Renal pelvis (tissue), 1 donor: ENCODE measurements at regions not wholly inside any gene's neighbourhood (a gene's known extent, or its start where the extent isn't known, plus 50 kb on each side); places are given as distances from the start of the nearest gene placed in this dataset.
"Not testable (repeated sequence)": the region's sequence is repeated elsewhere in the genome, so short reads cannot be mapped to it uniquely, and the experiment has no call there.

ENCODE experiments used
- DNase-seq: peaks from one replicate; pipeline ENCODE4 v3.0.0-alpha.2; 2013

DNA sequence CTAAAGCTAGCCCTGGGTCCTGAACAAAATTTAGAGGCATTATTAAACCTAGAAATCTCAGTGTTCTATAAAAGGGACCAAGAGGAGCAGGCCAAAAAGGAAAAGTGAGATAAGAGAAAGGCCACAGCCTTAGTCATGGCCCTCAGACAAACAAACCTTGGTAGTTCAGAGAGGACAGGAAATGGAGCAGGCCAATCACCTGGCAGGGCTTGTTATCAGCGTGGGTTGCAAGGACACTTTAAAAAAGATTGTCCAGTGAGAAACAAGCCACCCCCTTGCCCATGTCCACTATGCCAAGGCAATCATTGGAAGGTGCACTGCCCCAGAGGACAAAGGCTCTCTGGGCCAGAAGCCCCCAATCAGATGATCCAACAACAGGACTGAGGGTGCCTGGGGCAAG, 213.3 kb upstream of the CXADR start:
- DNase-seq: not testable (repeated sequence)

DNA sequence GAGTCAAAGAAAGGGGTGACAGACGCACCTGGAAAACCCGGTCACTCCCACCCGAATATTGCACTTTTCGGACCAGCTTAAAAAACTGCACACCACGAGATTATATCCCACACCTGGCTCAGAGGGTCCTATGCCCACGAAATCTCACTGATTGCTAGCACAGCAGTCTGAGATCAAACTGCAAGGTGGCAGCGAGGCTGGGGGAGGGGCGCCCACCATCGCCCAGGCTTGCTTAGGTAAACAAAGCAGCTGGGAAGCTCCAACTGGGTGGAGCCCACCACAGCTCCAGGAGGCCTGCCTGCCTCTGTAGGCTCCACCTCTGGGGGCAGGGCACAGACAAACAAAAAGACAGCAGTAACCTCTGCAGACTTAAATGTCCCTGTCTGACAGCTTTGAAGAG, 185.1 kb upstream of the CXADR start:
- DNase-seq: not testable (repeated sequence)

- DNase-seq: no peak
These were observed 178.4 kb upstream of the CXADR start for GRCh38 chr21:17334484-17334883.

- no peak for DNase-seq
These were observed 172.8 kb upstream of the CXADR start for GRCh38 chr21:17340081-17340480.

DNA sequence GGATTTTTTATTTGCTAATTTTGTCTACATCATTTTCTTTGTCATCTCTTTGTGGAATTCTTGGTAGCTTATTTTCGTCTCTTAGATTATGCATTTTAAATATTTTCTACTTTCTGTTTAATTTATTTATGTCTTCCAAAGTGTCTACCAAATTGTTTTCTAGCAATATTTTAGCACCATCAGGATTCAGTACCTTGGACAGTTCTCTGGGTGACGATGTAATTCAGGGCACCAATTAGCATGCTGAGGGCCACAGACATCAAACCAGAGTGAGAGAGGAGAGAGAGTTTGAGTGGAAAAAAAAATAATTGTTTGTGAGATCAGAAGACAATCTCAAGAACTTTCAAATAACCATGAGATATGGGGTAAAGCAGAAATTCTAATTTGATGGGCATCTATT, 169.8 kb upstream of the CXADR start:
- DNase-seq: peak; percentile 12

- no peak for DNase-seq
These were observed 164.5 kb upstream of the CXADR start for GRCh38 chr21:17348357-17348756.

DNA sequence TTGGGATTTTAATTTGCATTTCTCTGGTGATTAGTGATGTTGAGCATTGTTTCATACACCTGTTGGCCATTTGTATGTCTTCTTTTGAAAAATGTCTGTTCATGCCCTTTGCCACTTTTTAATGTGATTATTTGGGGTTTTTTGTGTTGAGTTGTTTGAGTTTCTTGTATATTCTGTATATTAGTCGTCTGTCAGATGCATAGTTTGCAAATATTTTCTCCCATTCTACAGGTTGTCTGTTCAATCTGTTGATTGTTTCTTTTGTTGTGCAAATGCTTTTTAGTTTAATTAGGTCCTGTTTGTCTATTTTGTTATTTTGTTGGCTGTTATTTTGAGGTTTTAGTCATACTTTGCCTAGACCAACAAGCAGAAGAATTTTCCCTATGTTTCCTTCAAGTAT, 164.0 kb upstream of the CXADR start:
- DNase-seq: no peak

GRCh38 chr21:17351766-17352165, 161.1 kb upstream of the CXADR start:
- no peak for DNase-seq

DNA sequence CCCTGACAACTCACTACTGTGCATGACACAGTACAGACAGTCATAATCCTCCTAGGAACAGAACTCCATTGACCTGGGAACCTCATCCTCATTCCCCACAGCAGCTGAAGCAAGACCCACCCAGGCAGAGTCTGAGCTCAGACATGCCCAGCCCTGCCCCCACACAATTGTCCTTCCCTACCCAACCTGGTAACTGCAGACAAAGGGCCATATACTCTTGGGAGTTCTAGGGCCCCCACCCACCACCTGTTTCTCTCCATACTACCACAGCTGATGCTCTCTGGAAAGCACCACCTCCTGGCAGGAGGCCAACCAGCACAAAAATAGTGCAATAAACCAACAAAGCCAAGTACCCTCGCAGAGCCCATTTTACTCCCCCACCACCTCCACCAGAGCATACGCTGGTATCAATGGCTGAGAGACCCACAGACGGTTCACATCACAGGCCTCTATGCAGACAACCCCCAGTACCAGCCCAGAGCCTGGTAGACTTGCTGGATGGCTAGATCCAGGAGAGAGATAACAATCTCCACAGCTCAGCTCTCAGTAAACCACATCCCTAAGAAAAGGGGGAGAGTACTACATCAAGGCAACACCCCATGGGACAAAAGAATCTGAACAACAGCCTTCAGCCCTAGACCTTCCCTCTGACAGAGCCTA, 159.7 kb upstream of the CXADR start:
- no peak for DNase-seq

GRCh38 chr21:17359781-17360180, 153.1 kb upstream of the CXADR start:
- no peak for DNase-seq

GRCh38 chr21:17368748-17369363, 144.0 kb upstream of the CXADR start:
- DNase-seq: no peak

GRCh38 chr21:17370263-17370662, 142.6 kb upstream of the CXADR start:
- DNase-seq: peak; percentile 16

GRCh38 chr21:17370916-17371315, 141.9 kb upstream of the CXADR start:
- DNase-seq: peak; percentile 15

- DNase-seq: peak; percentile 48
These were observed 141.4 kb upstream of the CXADR start for GRCh38 chr21:17371450-17371849.

- DNase-seq: no peak
These were observed 140.6 kb upstream of the CXADR start for GRCh38 chr21:17372200-17372599.

DNA sequence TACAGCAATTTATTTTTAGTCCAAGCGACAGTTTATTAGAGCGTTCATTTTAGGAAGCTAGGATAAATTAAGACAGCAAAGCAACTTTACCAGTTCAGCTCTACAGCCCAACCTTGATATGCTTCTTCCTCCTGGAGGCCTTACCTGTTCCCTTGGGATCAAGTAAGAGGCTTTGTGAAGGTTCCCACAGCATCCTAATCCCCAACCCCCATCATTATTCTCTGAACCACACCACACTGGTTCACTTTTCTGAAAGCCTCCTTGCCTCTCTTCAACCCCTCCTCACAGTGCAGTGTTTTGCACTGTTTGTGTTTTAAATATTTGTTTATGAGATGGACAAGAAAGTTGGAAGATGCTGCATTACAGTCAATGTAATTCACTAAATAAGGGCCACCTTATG, 126.3 kb upstream of the CXADR start:
- DNase-seq: no peak

DNA sequence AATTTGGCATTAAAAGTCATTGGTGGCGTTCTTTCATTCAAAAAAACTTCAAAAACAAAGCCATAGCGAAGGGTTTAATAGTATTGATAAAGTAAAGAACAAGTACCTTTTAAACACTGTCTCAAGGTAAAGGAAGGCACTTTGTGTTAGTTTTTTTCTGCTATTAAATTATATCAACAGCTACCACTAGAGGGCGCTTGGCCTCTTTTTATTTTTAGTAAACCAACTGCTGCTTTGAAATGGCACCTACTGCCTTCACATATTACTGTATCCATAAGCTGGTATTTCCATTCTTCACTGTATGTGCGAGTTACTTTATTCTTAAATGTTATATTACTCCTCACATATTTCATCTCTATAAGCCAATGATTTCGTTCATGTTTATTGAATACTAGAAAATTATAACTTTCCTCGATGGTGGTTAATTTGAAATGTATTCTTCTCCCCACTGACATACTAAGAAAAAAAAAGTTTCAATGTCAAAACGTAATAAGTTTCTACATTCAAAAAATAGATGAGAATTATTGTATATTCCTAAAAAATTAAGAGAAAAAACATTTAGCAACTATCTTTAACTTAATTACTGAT, 125.7 kb upstream of the CXADR start:
- peak; percentile 74 for DNase-seq

DNA sequence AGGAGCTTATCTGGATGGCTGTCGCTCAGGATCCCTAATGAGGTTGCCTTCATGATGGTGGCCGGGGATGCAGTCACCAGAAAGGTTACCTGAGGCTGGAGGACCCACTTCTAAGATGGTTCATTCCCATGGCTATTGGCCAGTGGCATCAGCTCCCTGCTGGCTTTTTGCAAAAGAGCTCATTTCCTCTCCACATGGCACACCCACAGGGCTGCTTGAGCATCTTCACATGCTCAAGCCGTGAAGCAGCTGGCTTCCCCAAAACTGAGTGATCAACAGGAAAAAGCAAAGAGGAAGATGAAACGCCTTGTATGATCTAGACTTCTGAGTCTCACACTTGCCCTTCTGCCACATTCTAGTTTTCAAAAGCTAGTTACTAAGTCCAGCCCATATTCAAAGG, 124.6 kb upstream of the CXADR start:
- DNase-seq: no peak

- no peak for DNase-seq
These were observed 123.5 kb upstream of the CXADR start for GRCh38 chr21:17389311-17389710.

- no peak for DNase-seq
These were observed 122.3 kb upstream of the CXADR start for GRCh38 chr21:17390569-17390968.

DNA sequence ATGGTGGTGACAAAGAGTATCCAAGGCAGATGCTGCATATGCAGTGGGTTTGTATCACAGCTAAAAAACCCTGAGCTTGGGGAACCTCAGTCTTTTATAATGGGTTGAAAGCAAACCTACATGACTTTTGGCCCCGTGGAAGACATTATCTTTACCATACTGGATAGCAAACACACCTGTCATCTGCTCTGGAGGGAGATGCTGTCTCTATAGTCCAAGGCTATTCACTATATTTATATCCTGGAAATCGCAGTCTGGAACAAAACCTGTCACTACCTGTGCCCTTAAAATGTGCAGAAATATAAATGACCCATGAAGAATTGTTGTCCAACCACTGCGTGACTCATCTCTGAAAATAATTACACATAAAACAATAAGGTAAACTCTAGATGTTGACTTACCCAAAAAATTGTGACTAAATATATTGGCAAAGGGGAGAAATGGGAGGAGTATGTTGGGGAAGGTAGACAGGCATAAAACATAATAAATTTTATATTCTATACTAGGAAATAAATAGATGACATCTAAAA, 121.0 kb upstream of the CXADR start:
- no peak for DNase-seq

DNA sequence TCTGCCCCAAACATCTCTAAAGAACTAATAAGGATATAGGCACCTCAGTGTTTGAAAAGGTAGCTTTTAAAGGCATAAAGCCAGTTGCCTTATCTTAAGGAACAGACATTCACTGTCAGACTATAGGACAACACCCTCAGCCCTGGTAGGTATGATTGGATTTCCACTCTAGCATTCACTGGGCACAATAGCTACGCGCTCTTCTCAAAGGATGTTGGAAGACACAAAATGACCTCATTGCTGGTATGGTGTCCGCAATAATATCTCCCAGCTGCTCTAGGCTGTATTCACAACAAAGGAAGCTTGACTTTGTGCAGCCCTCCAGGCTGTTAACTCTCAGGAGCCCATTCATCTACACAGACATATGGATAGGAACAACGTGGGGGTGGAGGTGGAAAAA, 119.4 kb upstream of the CXADR start:
- no peak for DNase-seq

GRCh38 chr21:17396948-17397347, 115.9 kb upstream of the CXADR start:
- no peak for DNase-seq
